Effector CD8-positive, alpha-beta T cell (primary cell): ENCODE measurements at regions not wholly inside any gene's neighbourhood (a gene's known extent, or its start where the extent isn't known, plus 50 kb on each side); places are given as distances from the start of the nearest gene placed in this dataset.

Experiments used
- DNase-seq: peaks from one replicate; lab custom pipeline; 2025; lab: John Stamatoyannopoulos, UW

GRCh38 chr3:152719264-152719663 lies 115.7 kb upstream of the P2RY1 start:
- DNase-seq: no peak

- DNase-seq: no peak
Measured at GRCh38 chr3:152720951-152721718, 113.8 kb upstream of the P2RY1 start.

- no peak for DNase-seq
Measured at GRCh38 chr3:152724270-152724669, 110.7 kb upstream of the P2RY1 start.

GRCh38 chr3:152728231-152728980 lies 106.5 kb upstream of the P2RY1 start:
- DNase-seq: no peak

GRCh38 chr3:152729906-152730305 lies 105.0 kb upstream of the P2RY1 start:
- DNase-seq: no peak

GRCh38 chr3:152731511-152731910 lies 103.4 kb upstream of the P2RY1 start:
- DNase-seq: no peak

- DNase-seq: no peak
Measured at GRCh38 chr3:152733584-152734119, 101.3 kb upstream of the P2RY1 start.

GRCh38 chr3:152737021-152737908 lies 97.7 kb upstream of the P2RY1 start:
- no peak for DNase-seq

GRCh38 chr3:152738656-152739055 lies 96.3 kb upstream of the P2RY1 start:
- no peak for DNase-seq

- DNase-seq: no peak
Measured at GRCh38 chr3:152742368-152743347, 92.3 kb upstream of the P2RY1 start.

- no peak for DNase-seq
Measured at GRCh38 chr3:152745646-152746045, 89.3 kb upstream of the P2RY1 start.

- no peak for DNase-seq
Measured at GRCh38 chr3:152754303-152754702, 80.6 kb upstream of the P2RY1 start.

GRCh38 chr3:152756807-152757206 lies 78.1 kb upstream of the P2RY1 start:
- DNase-seq: no peak

- DNase-seq: no peak
Measured at GRCh38 chr3:152760024-152760563, 74.8 kb upstream of the P2RY1 start.

GRCh38 chr3:152760591-152760990 lies 74.3 kb upstream of the P2RY1 start:
- no peak for DNase-seq

GRCh38 chr3:152768478-152768877 lies 66.5 kb upstream of the P2RY1 start:
- DNase-seq: no peak

GRCh38 chr3:152769523-152769922 lies 65.4 kb upstream of the P2RY1 start:
- DNase-seq: no peak

GRCh38 chr3:152770296-152770695 lies 64.6 kb upstream of the P2RY1 start:
- DNase-seq: no peak

- no peak for DNase-seq
Measured at GRCh38 chr3:152771120-152771519, 63.8 kb upstream of the P2RY1 start.

GRCh38 chr3:152772674-152773225 lies 62.2 kb upstream of the P2RY1 start:
- DNase-seq: no peak
